ENCODE measurements at regions not wholly inside any gene's neighbourhood (a gene's known extent, or its start where the extent isn't known, plus 50 kb on each side); places are given as distances from the start of the nearest gene placed in this dataset.
A peak's percentile ranks its signal among the peaks of the same experiment; 100 is the strongest.

GRCh38 chr6:113103634-113104361, 753.3 kb upstream of the MARCKS start:
- H3K9me3 ChIP-seq (ENCODE audit: low read depth, low read length), result no peaks in the 10 kb centered on the region; the same call in 1 of the 2 replicates
- no peak overlapping the region for H3K9ac ChIP-seq (ENCODE audit: insufficient read length)
- no peak for DNase-seq (ENCODE audit: low read depth, low spot score)
- H3K4me3 ChIP-seq, result no peak overlapping the region
- TF ChIP-seq POLR2AphosphoS5 (IDR thresholded peaks at IDR 0.05; ENCODE audit: borderline replicate concordance, low read depth, low read length) (no peak), EZH2 (IDR thresholded peaks at IDR 0.05) (no peak), FOXP2 (optimal IDR thresholded peaks at IDR 0.05; ENCODE audit: control extremely low read depth, extremely low read length, insufficient read depth) (no peak)
- no peaks in the 10 kb centered on the region for H3K36me3 ChIP-seq (ENCODE audit: insufficient read depth, low read length)
- peak overlapping the region; percentile 52; the same call in 1 of the 2 replicates for H3K27ac ChIP-seq

- Histone ChIP-seq H3K36me3 (ENCODE audit: insufficient read depth, low read length) (no peaks in the 10 kb centered on the region), H3K27ac (no peak overlapping the region), H3K9me3 (ENCODE audit: low read depth, low read length) (no peaks in the 10 kb centered on the region; the same call in 1 of the 2 replicates), H3K4me3 (no peak overlapping the region), H3K9ac (ENCODE audit: insufficient read length) (no peak overlapping the region)
- TF ChIP-seq FOXP2 (optimal IDR thresholded peaks at IDR 0.05; ENCODE audit: control extremely low read depth, extremely low read length, insufficient read depth) (no peak), EZH2 (IDR thresholded peaks at IDR 0.05) (no peak), POLR2AphosphoS5 (IDR thresholded peaks at IDR 0.05; ENCODE audit: borderline replicate concordance, low read depth, low read length) (no peak)
- DNase-seq (ENCODE audit: low read depth, low spot score), result no peak
Observed at GRCh38 chr6:113104541-113104940, 752.6 kb upstream of the MARCKS start.

GRCh38 chr6:113104951-113105350, 752.2 kb upstream of the MARCKS start:
- H3K9me3 ChIP-seq (ENCODE audit: low read depth, low read length), result no peaks in the 10 kb centered on the region; the same call in 1 of the 2 replicates
- no peak overlapping the region for H3K27ac ChIP-seq
- no peak for TF ChIP-seq POLR2AphosphoS5 (IDR thresholded peaks at IDR 0.05; ENCODE audit: borderline replicate concordance, low read depth, low read length)
- no peak for TF ChIP-seq EZH2 (IDR thresholded peaks at IDR 0.05)
- no peak for TF ChIP-seq FOXP2 (optimal IDR thresholded peaks at IDR 0.05; ENCODE audit: control extremely low read depth, extremely low read length, insufficient read depth)
- DNase-seq (ENCODE audit: low read depth, low spot score), result no peak
- no peak overlapping the region for H3K9ac ChIP-seq (ENCODE audit: insufficient read length)
- no peak overlapping the region for H3K4me3 ChIP-seq
- H3K36me3 ChIP-seq (ENCODE audit: insufficient read depth, low read length), result no peaks in the 10 kb centered on the region

GRCh38 chr6:113110211-113110610, 746.9 kb upstream of the MARCKS start:
- H3K9ac ChIP-seq (ENCODE audit: insufficient read length), result no peak overlapping the region
- H3K36me3 ChIP-seq (ENCODE audit: insufficient read depth, low read length), result no peaks in the 10 kb centered on the region
- no peak for DNase-seq (ENCODE audit: low read depth, low spot score)
- no peak overlapping the region for H3K27ac ChIP-seq
- TF ChIP-seq EZH2 (IDR thresholded peaks at IDR 0.05) (no peak), FOXP2 (optimal IDR thresholded peaks at IDR 0.05; ENCODE audit: control extremely low read depth, extremely low read length, insufficient read depth) (no peak), POLR2AphosphoS5 (IDR thresholded peaks at IDR 0.05; ENCODE audit: borderline replicate concordance, low read depth, low read length) (no peak)
- no peaks in the 10 kb centered on the region for H3K9me3 ChIP-seq (ENCODE audit: low read depth, low read length)
- no peak overlapping the region for H3K4me3 ChIP-seq

GRCh38 chr6:113111550-113111949, 745.6 kb upstream of the MARCKS start:
- H3K4me3 ChIP-seq, result no peak overlapping the region
- DNase-seq (ENCODE audit: low read depth, low spot score), result no peak
- no peaks in the 10 kb centered on the region for H3K9me3 ChIP-seq (ENCODE audit: low read depth, low read length)
- no peaks in the 10 kb centered on the region for H3K36me3 ChIP-seq (ENCODE audit: insufficient read depth, low read length)
- no peak overlapping the region for H3K9ac ChIP-seq (ENCODE audit: insufficient read length)
- no peak for TF ChIP-seq FOXP2 (optimal IDR thresholded peaks at IDR 0.05; ENCODE audit: control extremely low read depth, extremely low read length, insufficient read depth)
- TF ChIP-seq POLR2AphosphoS5 (IDR thresholded peaks at IDR 0.05; ENCODE audit: borderline replicate concordance, low read depth, low read length), result no peak
- no peak for TF ChIP-seq EZH2 (IDR thresholded peaks at IDR 0.05)
- no peak overlapping the region for H3K27ac ChIP-seq

- Histone ChIP-seq H3K27ac (no peak overlapping the region), H3K9me3 (ENCODE audit: low read depth, low read length) (no peaks in the 10 kb centered on the region), H3K36me3 (ENCODE audit: insufficient read depth, low read length) (no peaks in the 10 kb centered on the region), H3K4me3 (no peak overlapping the region), H3K9ac (ENCODE audit: insufficient read length) (no peak overlapping the region)
- no peak for TF ChIP-seq EZH2 (IDR thresholded peaks at IDR 0.05)
- no peak for TF ChIP-seq FOXP2 (optimal IDR thresholded peaks at IDR 0.05; ENCODE audit: control extremely low read depth, extremely low read length, insufficient read depth)
- no peak for TF ChIP-seq POLR2AphosphoS5 (IDR thresholded peaks at IDR 0.05; ENCODE audit: borderline replicate concordance, low read depth, low read length)
- DNase-seq (ENCODE audit: low read depth, low spot score), result no peak
Observed at GRCh38 chr6:113112086-113112485, 745.1 kb upstream of the MARCKS start.

- TF ChIP-seq EZH2 (IDR thresholded peaks at IDR 0.05) (no peak), FOXP2 (optimal IDR thresholded peaks at IDR 0.05; ENCODE audit: control extremely low read depth, extremely low read length, insufficient read depth) (no peak), POLR2AphosphoS5 (IDR thresholded peaks at IDR 0.05; ENCODE audit: borderline replicate concordance, low read depth, low read length) (no peak)
- Histone ChIP-seq H3K9me3 (ENCODE audit: low read depth, low read length) (no peaks in the 10 kb centered on the region), H3K9ac (ENCODE audit: insufficient read length) (no peak overlapping the region), H3K36me3 (ENCODE audit: insufficient read depth, low read length) (no peaks in the 10 kb centered on the region), H3K27ac (no peak overlapping the region), H3K4me3 (no peak overlapping the region)
- DNase-seq (ENCODE audit: low read depth, low spot score), result no peak
Observed at GRCh38 chr6:113115196-113115595, 741.9 kb upstream of the MARCKS start.

GRCh38 chr6:113120224-113120581, 736.9 kb upstream of the MARCKS start:
- Histone ChIP-seq H3K9me3 (ENCODE audit: low read depth, low read length) (no peaks in the 10 kb centered on the region), H3K36me3 (ENCODE audit: insufficient read depth, low read length) (no peaks in the 10 kb centered on the region), H3K9ac (ENCODE audit: insufficient read length) (no peak overlapping the region), H3K27ac (0 out of 2 replicates have a peak overlapping the region, but pooled peaks have one; percentile 3), H3K4me3 (peak overlapping the region; percentile 14; the same call in 1 of the 2 replicates)
- TF ChIP-seq POLR2AphosphoS5 (IDR thresholded peaks at IDR 0.05; ENCODE audit: borderline replicate concordance, low read depth, low read length) (peak; percentile 62; the same call in 1 of the 2 replicates), EZH2 (IDR thresholded peaks at IDR 0.05) (no peak), FOXP2 (optimal IDR thresholded peaks at IDR 0.05; ENCODE audit: control extremely low read depth, extremely low read length, insufficient read depth) (no peak)
- DNase-seq (ENCODE audit: low read depth, low spot score), result peak; percentile 91

Data from SK-N-MC (cell line).